ENCODE measurements at regions not wholly inside any gene's neighbourhood (a gene's known extent, or its start where the extent isn't known, plus 50 kb on each side); places are given as distances from the start of the nearest gene placed in this dataset.

DNA sequence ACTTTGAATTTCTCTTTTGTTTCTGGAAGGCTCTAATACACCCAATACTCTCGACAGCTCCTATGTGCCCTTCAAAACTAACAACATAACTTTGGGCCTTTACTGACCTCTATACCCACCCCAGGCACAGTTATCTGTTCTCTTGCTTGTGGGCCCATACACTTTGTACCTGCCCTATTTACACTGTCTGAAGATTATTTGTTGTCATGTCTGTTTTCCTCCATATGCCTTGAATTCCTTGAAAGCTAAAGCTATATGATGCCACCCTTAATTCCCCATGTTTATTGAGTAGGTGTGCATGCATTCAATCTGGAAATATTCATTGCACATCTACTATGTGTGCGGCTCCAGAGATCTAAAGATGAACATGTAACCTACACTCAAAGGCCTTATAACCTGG is 267.6 kb downstream of the PLPP3 start:
- TF ChIP-seq CTCF (IDR thresholded peaks at IDR 0.05; ENCODE audit: insufficient read depth, low read length) (no peak), POLR2AphosphoS5 (IDR thresholded peaks at IDR 0.05; ENCODE audit: low read depth) (no peak), REST (IDR thresholded peaks at IDR 0.05; ENCODE audit: insufficient replicate concordance, low read depth) (no peak), GABPA (IDR thresholded peaks at IDR 0.05; ENCODE audit: low read depth) (no peak)
